HCT116 (cell line): ENCODE measurements at regions not wholly inside any gene's neighbourhood (a gene's known extent, or its start where the extent isn't known, plus 50 kb on each side); places are given as distances from the start of the nearest gene placed in this dataset.

Experiments used
- ATAC-seq: fragments of 200-7000 bp; cut with Tn5 transposase; 2 replicates; pipeline ENCODE4 v1.9.1; 2020; ENCODE audit warnings: mild to moderate bottlenecking, moderate library complexity
- BruUV-seq: library from RNA; stranded (reverse); fragments of 400-500 nt; replicated peaks from 2 replicates; lab custom pipeline; 2021; lab: Mats Ljungman, UMichigan
- CTCF ChIA-PET: fragments of 300-600 bp; sonication (Branson Sonifier 250); formaldehyde crosslinking; loops from one replicate; lab custom pipeline; 2021; ENCODE audit warnings: antibody characterized with exemption; lab: Charles Lee
- POLR2A ChIA-PET: fragments of 300-600, 350-600 bp; sonication (Branson Sonifier 250); formaldehyde crosslinking; loops from one replicate; lab custom pipeline; 2021; ENCODE audit warnings: antibody characterized with exemption; lab: Charles Lee
- RAD21 ChIA-PET, 2 experiments: fragments of 300-600 bp; sonication (Branson Sonifier 250); formaldehyde crosslinking; loops; one replicate each; lab custom pipeline; 2023; ENCODE audit warnings: low total read pairs in 2 of 2; ENCODE audit not compliant: uncharacterized antibody in 2 of 2, unreplicated experiment in 2 of 2, low non-redundant PET in 1 of 2; lab: Charles Lee
- DNase-seq: peaks from one replicate; pipeline ENCODE4 v3.0.0-alpha.2; 2010; ENCODE audit warnings: low read depth, low spot score
- H2AFZ ChIP-seq: fragments of 200-600 bp; shearing (Covaris generic), sonication (generic); 2 replicates; pipeline ENCODE4 v1.6.1; 2017; ENCODE audit warnings: low read depth, mixed run types, mixed read lengths, antibody characterized with exemption, low read length; ENCODE audit not compliant: poor library complexity, severe bottlenecking
- H3K27ac ChIP-seq: 2 replicates; pipeline ENCODE4 v1.5.1; 2012; ENCODE audit warnings: low read depth, low read length
- H3K27me3 ChIP-seq: fragments of 200-600 bp; sonication (generic); 2 replicates; pipeline ENCODE4 v1.6.1; 2016; ENCODE audit warnings: mixed run types, low read length, mixed read lengths; ENCODE audit not compliant: insufficient read depth
- H3K36me3 ChIP-seq, 2 experiments: fragments of 200-500 bp in 1 of 2; fragments of 200-600 bp in 1 of 2; sonication (Bioruptor generic) in 1 of 2; sonication (generic) in 1 of 2; 2 replicates each; pipeline versions ENCODE4 v1.5.1 to v1.6.1; 2014 to 2016; ENCODE audit warnings: low read length in 2 of 2, inconsistent platforms in 1 of 2, mixed read lengths in 1 of 2, mixed run types in 1 of 2; ENCODE audit not compliant: insufficient read depth in 2 of 2, control insufficient read depth in 1 of 2
- H3K4me1 ChIP-seq, 2 experiments: fragments of 200-600 bp in 1 of 2; sonication (generic) in 1 of 2; 2 replicates each; pipeline versions ENCODE4 v1.5.1 to v1.6.1; 2012 to 2017; ENCODE audit warnings: low read length in 2 of 2, inconsistent platforms in 1 of 2, mild to moderate bottlenecking in 1 of 2, mixed read lengths in 1 of 2, mixed run types in 1 of 2, moderate library complexity in 1 of 2; ENCODE audit not compliant: insufficient read depth in 2 of 2, control insufficient read depth in 1 of 2
- H3K4me2 ChIP-seq: fragments of 200-600 bp; sonication (generic); 2 replicates; pipeline ENCODE4 v1.6.1; 2017; ENCODE audit warnings: mixed run types, low read length, mixed read lengths
- H3K4me3 ChIP-seq, 2 experiments: fragments of 200-600 bp in 1 of 2; sonication (generic) in 1 of 2; replicated peaks in 1 of 2; 2 replicates each; pipeline ENCODE4 v1.5.1; 2011 to 2016; ENCODE audit warnings: low read length in 2 of 2, control low read depth in 1 of 2, low read depth in 1 of 2, mild to moderate bottlenecking in 1 of 2, mixed read lengths in 1 of 2, mixed run types in 1 of 2
- H3K79me2 ChIP-seq: fragments of 200-600 bp; sonication (generic); 2 replicates; pipeline ENCODE4 v1.6.1; 2017; ENCODE audit warnings: mild to moderate bottlenecking, mixed run types, low read length, moderate library complexity, mixed read lengths; ENCODE audit not compliant: insufficient read depth
- H3K9ac ChIP-seq: fragments of 200-600 bp; sonication (generic); 2 replicates; pipeline ENCODE4 v1.6.1; 2016; ENCODE audit warnings: low read length, mixed read lengths
- H3K9me2 ChIP-seq: fragments of 200-600 bp; sonication (generic), shearing (Covaris generic); 2 replicates; pipeline ENCODE4 v1.6.1; 2017; ENCODE audit warnings: mixed run types, mild to moderate bottlenecking, moderate library complexity; ENCODE audit not compliant: insufficient read depth
- H3K9me3 ChIP-seq, 2 experiments: fragments of 200-500 bp in 1 of 2; fragments of 200-600 bp in 1 of 2; sonication (Bioruptor generic) in 1 of 2; sonication (generic) in 1 of 2; 2 replicates each; pipeline ENCODE4 v1.6.1; 2014 to 2017; ENCODE audit warnings: low read length in 2 of 2, mixed read lengths in 2 of 2, inconsistent platforms in 1 of 2, low read depth in 1 of 2, mild to moderate bottlenecking in 1 of 2, mixed run types in 1 of 2, moderate library complexity in 1 of 2; ENCODE audit not compliant: control insufficient read depth in 1 of 2, insufficient read depth in 1 of 2
- H4K20me1 ChIP-seq: fragments of 200-600 bp; sonication (generic), shearing (Covaris generic); 2 replicates; pipeline ENCODE4 v1.6.1; 2017; ENCODE audit warnings: mixed run types, mild to moderate bottlenecking, moderate library complexity; ENCODE audit not compliant: insufficient read depth
- CBX3 ChIP-seq: IDR thresholded peaks from 2 replicates; pipeline ENCODE4 v1.6.1; 2012; ENCODE audit warnings: low read depth
- CEBPB ChIP-seq: IDR thresholded peaks from 2 replicates; pipeline ENCODE4 v1.6.1; 2012; ENCODE audit warnings: low read depth
- EGR1 ChIP-seq: IDR thresholded peaks from 2 replicates; pipeline ENCODE4 v1.6.1; 2012; ENCODE audit warnings: low read depth
- EZH2phosphoT487 ChIP-seq: fragments of 200-600 bp; IDR thresholded peaks from 2 replicates; pipeline ENCODE4 v1.6.1; 2018; ENCODE audit warnings: antibody characterized with exemption, borderline replicate concordance
- FOSL1 ChIP-seq: IDR thresholded peaks from 2 replicates; pipeline ENCODE4 v1.6.1; 2012; ENCODE audit warnings: low read depth
- JUND ChIP-seq: IDR thresholded peaks from 2 replicates; pipeline ENCODE4 v1.6.1; 2012
- MAX ChIP-seq: IDR thresholded peaks from 2 replicates; pipeline ENCODE4 v1.6.1; 2012
- POLR2A ChIP-seq: IDR thresholded peaks from 2 replicates; pipeline ENCODE4 v1.7.0; 2011; ENCODE audit warnings: borderline replicate concordance; ENCODE audit not compliant: insufficient read depth, insufficient read length; ENCODE audit errors: extremely low read depth
- POLR2AphosphoS5 ChIP-seq: IDR thresholded peaks from 2 replicates; pipeline ENCODE4 v1.6.1; 2011; ENCODE audit warnings: mild to moderate bottlenecking, low read depth, low read length, moderate library complexity
- RAD21 ChIP-seq: IDR thresholded peaks from 2 replicates; pipeline ENCODE4 v1.6.1; 2012; ENCODE audit warnings: low read depth, mild to moderate bottlenecking
- SP1 ChIP-seq: IDR thresholded peaks from 2 replicates; pipeline ENCODE4 v1.6.1; 2012; ENCODE audit warnings: low read depth
- SRF ChIP-seq: IDR thresholded peaks from 2 replicates; pipeline ENCODE4 v1.6.1; 2012; ENCODE audit warnings: low read depth
- TCF7L2 ChIP-seq: IDR thresholded peaks from 2 replicates; pipeline ENCODE4 v1.7.0; 2011; ENCODE audit warnings: borderline replicate concordance, inconsistent platforms; ENCODE audit not compliant: insufficient read depth, insufficient read length; ENCODE audit errors: extremely low read depth
- YY1 ChIP-seq: IDR thresholded peaks from 2 replicates; pipeline ENCODE4 v1.6.1; 2011; ENCODE audit warnings: low read length, low read depth, moderate library complexity, mild to moderate bottlenecking; ENCODE audit not compliant: insufficient replicate concordance; ENCODE audit errors: extremely low read depth
- ZBTB33 ChIP-seq: IDR thresholded peaks from 2 replicates; pipeline ENCODE4 v1.6.1; 2011; ENCODE audit warnings: mild to moderate bottlenecking, low read length, moderate library complexity; ENCODE audit not compliant: insufficient replicate concordance; ENCODE audit errors: extremely low read depth
- ZNF274 ChIP-seq: fragments of 200-500 bp; sonication (Bioruptor generic); IDR thresholded peaks from 2 replicates; pipeline ENCODE4 v1.6.1; 2014; ENCODE audit warnings: mild to moderate bottlenecking, low read depth, low read length, inconsistent platforms
- intact Hi-C: fragments of 100-400 bp; cut with micrococcal nuclease; formaldehyde crosslinking; loops from 2 replicates; pipeline ENCODE4 v1.10.0; 2022

- ATAC-seq (no peak), DNase-seq (no peak)
- H4K20me1 ChIP-seq: no peaks in the 10 kb centered on the region
- no peaks in the 10 kb centered on the region for H3K9me3 ChIP-seq
- intact Hi-C loops: no loop called here
- H3K36me3 ChIP-seq: no peaks in the 10 kb centered on the region
- peaks cover 0 to 7% of the 10 kb centered on the region in 2 experiments; a peak in 2 of 4 replicates for H3K4me1 ChIP-seq
- ChIA-PET POLR2A (no interaction called here), CTCF (no interaction called here), RAD21 (no interaction called here)
- H3K27me3 ChIP-seq: no peaks in the 10 kb centered on the region
- no peaks in the 10 kb centered on the region for H3K79me2 ChIP-seq
- no peak overlapping the region for H3K4me3 ChIP-seq
- no peaks in the 10 kb centered on the region for H3K9me2 ChIP-seq
- TF ChIP-seq JUND: no peak
- no peak for TF ChIP-seq SP1
- TF ChIP-seq CEBPB: no peak
- TF ChIP-seq ZBTB33: no peak
- no peak for TF ChIP-seq POLR2A
- no peak for TF ChIP-seq MAX
- TF ChIP-seq ZNF274: no peak
- TF ChIP-seq TCF7L2: no peak
- no peak for TF ChIP-seq RAD21
- TF ChIP-seq EZH2phosphoT487: no peak
- TF ChIP-seq SRF: no peak
- no peak for TF ChIP-seq POLR2AphosphoS5
- no peak for TF ChIP-seq YY1
- no peak for TF ChIP-seq FOSL1
- no peak for TF ChIP-seq CBX3
- TF ChIP-seq EGR1: no peak
- no TSS peak for BruUV-seq
- H3K9ac ChIP-seq: no peak overlapping the region
- no peak overlapping the region for H2AFZ ChIP-seq
- no peak overlapping the region for H3K27ac ChIP-seq
- no peak overlapping the region for H3K4me2 ChIP-seq
Observed at GRCh38 chr11:111444040-111444439, 65.0 kb upstream of the POU2AF1 start.
